ENCODE measurements at regions not wholly inside any gene's neighbourhood (a gene's known extent, or its start where the extent isn't known, plus 50 kb on each side); places are given as distances from the start of the nearest gene placed in this dataset.

GRCh38 chr6:148116001-148116400, 226.6 kb upstream of the SASH1 start:
- no peak for TF ChIP-seq CTCF (IDR thresholded peaks at IDR 0.05)
- Histone ChIP-seq H3K9ac (ENCODE audit: insufficient read depth, low read length, poor library complexity, severe bottlenecking) (no peak overlapping the region), H3K27ac (ENCODE audit: low read depth in 1 of 2, low read length in 2 of 2) (no peak overlapping the region), H3K9me3 (replicated peaks in 1 of 2; ENCODE audit: control insufficient read depth in 1 of 2, insufficient read depth in 1 of 2, low read length in 2 of 2) (no peaks in the 10 kb centered on the region), H3K4me3 (replicated peaks in 1 of 3; ENCODE audit: low read depth in 2 of 3, low read length in 3 of 3) (no peak overlapping the region), H3K4me2 (replicated peaks; ENCODE audit: extremely low read depth, low read length, poor library complexity, severe bottlenecking) (no peak overlapping the region), H3K79me2 (ENCODE audit: insufficient read depth, low read length) (no peaks in the 10 kb centered on the region), H3K36me3 (replicated peaks in 1 of 2; ENCODE audit: control insufficient read depth in 1 of 2, insufficient read depth in 2 of 2, low read length in 2 of 2) (no peaks in the 10 kb centered on the region), H3K27me3 (ENCODE audit: control insufficient read depth in 2 of 2, insufficient read depth in 2 of 2, low read length in 2 of 2) (no peaks in the 10 kb centered on the region), H4K20me1 (ENCODE audit: insufficient read depth, low read length) (no peaks in the 10 kb centered on the region), H3K4me1 (ENCODE audit: control insufficient read depth in 1 of 2, insufficient read depth in 2 of 2, low read length in 2 of 2) (no peaks in the 10 kb centered on the region), H2AFZ (ENCODE audit: insufficient read depth, low read depth, low read length, poor library complexity, severe bottlenecking) (no peak overlapping the region)
- DNase-seq, result no peak
- Mint-ChIP-seq H3K9me3 (peaks cover 0 to 2% (median 0%) of the 10 kb centered on the region in 7 donors), H3K27ac (no peak overlapping the region), H3K36me3 (no peaks in the 10 kb centered on the region), H3K4me1 (no peaks in the 10 kb centered on the region), H3K4me3 (no peak overlapping the region), H3K27me3 (ENCODE audit: low read depth in 3 of 3) (peaks cover 0 to 3% (median under 1%) of the 10 kb centered on the region in 3 donors)
- intact Hi-C loops (cut with micrococcal nuclease), result no loop called here
- WGBS (ENCODE audit: insufficient coverage), result no CpG with 5 or more reads among the region's 3 CpGs

- Mint-ChIP-seq H3K9me3 (peaks cover 0 to 4% (median 0%) of the 10 kb centered on the region in 7 donors), H3K4me1 (no peaks in the 10 kb centered on the region)
- intact Hi-C loops (cut with micrococcal nuclease), result no loop called here
Measured at GRCh38 chr6:148118244-148118643, 224.4 kb upstream of the SASH1 start.

More at GRCh38 chr6:148118244-148118643, 224.4 kb upstream of the SASH1 start:
- Histone ChIP-seq H3K27ac (ENCODE audit: low read depth in 1 of 2, low read length in 2 of 2) (no peak overlapping the region), H3K9me3 (replicated peaks in 1 of 2; ENCODE audit: control insufficient read depth in 1 of 2, insufficient read depth in 1 of 2, low read length in 2 of 2) (no peaks in the 10 kb centered on the region), H3K4me2 (replicated peaks; ENCODE audit: extremely low read depth, low read length, poor library complexity, severe bottlenecking) (no peak overlapping the region), H3K79me2 (ENCODE audit: insufficient read depth, low read length) (no peaks in the 10 kb centered on the region), H3K9ac (ENCODE audit: insufficient read depth, low read length, poor library complexity, severe bottlenecking) (no peak overlapping the region), H3K27me3 (ENCODE audit: control insufficient read depth in 2 of 2, insufficient read depth in 2 of 2, low read length in 2 of 2) (no peaks in the 10 kb centered on the region), H3K4me1 (ENCODE audit: control insufficient read depth in 1 of 2, insufficient read depth in 2 of 2, low read length in 2 of 2) (no peaks in the 10 kb centered on the region), H4K20me1 (ENCODE audit: insufficient read depth, low read length) (no peaks in the 10 kb centered on the region), H3K4me3 (replicated peaks in 1 of 3; ENCODE audit: low read depth in 2 of 3, low read length in 3 of 3) (no peak overlapping the region), H3K36me3 (replicated peaks in 1 of 2; ENCODE audit: control insufficient read depth in 1 of 2, insufficient read depth in 2 of 2, low read length in 2 of 2) (no peaks in the 10 kb centered on the region), H2AFZ (ENCODE audit: insufficient read depth, low read depth, low read length, poor library complexity, severe bottlenecking) (no peak overlapping the region)
- no peaks in the 10 kb centered on the region for H3K36me3 Mint-ChIP-seq
- DNase-seq, result no peak
- no peak overlapping the region for H3K27ac Mint-ChIP-seq
- no peak overlapping the region for H3K4me3 Mint-ChIP-seq
- no peak for TF ChIP-seq CTCF (IDR thresholded peaks at IDR 0.05)
- no CpG with 5 or more reads among the region's 1 CpG for WGBS (ENCODE audit: insufficient coverage)
- peaks cover 0 to 3% (median 3%) of the 10 kb centered on the region in 3 donors for H3K27me3 Mint-ChIP-seq (ENCODE audit: low read depth in 3 of 3)
